Left renal cortex interstitium (tissue), 4 donors: ENCODE measurements at regions not wholly inside any gene's neighbourhood (a gene's known extent, or its start where the extent isn't known, plus 50 kb on each side); places are given as distances from the start of the nearest gene placed in this dataset.

Experiments
- DNase-seq, 4 donors: peaks; one replicate each; pipeline ENCODE4 v3.0.0-alpha.2; 2013; ENCODE audit warnings: low read depth in 4 of 4, low spot score in 2 of 4, missing footprints in 1 of 4

DNA sequence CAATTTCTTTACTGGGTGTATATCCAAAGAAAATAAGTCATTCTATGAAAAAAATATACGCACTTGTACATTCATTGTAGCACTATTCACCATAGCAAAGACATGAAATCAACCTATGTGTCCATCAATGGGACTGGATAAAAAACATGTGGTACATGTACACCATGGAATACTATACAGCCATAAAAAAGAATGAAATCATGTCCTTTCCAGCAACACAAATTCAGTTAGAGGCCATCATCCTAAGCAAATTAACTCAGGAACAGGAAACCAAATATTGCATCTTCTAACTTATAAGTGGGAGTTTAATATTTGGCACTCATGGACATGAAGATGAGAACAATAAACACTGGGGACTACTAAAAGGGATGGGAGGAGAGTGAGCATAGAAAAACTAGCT lies 325.7 kb downstream of the TGFB2 start:
- no peak for DNase-seq

- DNase-seq: no peak
These were observed 326.4 kb downstream of the TGFB2 start for GRCh38 chr1:218671573-218671972.

DNA sequence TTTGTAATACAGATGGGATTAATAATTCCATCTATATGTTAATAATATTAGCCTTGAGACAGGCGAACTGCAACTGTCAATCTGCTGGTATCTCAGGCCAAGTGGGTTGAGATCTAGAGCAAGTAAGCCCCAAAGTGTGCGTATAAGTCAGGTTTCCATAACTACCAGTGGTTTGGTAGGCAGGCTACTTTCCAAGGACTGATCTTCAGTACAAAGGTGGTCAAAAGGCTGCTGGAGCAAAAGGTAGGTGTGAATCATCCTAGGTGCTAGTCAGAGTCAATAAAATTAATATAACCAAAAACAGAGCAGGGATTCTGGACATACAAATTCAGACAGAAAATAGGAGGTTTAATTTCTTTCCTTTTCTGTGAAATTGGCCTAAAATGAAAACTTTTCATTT lies 328.0 kb downstream of the TGFB2 start:
- DNase-seq: no peak

DNA sequence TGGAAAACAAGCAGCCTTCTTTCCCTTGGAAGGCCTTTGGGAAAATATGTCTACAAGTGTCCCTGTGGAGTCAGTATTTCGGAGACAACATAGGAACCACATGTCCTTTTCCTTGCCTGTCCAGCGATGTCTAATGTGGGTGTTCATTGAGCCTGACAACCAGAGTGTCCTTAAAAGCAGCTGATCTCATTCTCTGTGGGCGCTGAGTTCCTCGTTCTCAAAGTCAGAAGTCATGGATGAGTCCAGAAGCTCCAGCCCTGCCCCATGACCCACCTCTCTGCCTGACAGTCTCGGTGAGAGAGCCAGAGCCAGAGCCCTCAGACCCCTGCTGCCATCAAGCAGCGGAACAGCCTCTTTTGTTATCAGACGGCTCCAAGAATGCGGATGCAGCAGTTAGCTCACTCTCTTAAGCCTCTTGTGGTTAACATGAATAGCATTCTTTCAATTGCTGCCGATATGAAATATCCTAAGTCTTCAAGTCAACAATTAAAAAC lies 329.2 kb downstream of the TGFB2 start:
- no peak for DNase-seq

GRCh38 chr1:218677026-218677425 lies 331.9 kb downstream of the TGFB2 start:
- no peak for DNase-seq

GRCh38 chr1:218679391-218679790 lies 334.3 kb downstream of the TGFB2 start:
- no peak for DNase-seq

- DNase-seq: no peak
These were observed 335.0 kb downstream of the TGFB2 start for GRCh38 chr1:218679988-218680748.

- no peak for DNase-seq
These were observed 338.1 kb downstream of the TGFB2 start for GRCh38 chr1:218683242-218683641.

GRCh38 chr1:218686258-218686657 lies 341.1 kb downstream of the TGFB2 start:
- no peak for DNase-seq

DNA sequence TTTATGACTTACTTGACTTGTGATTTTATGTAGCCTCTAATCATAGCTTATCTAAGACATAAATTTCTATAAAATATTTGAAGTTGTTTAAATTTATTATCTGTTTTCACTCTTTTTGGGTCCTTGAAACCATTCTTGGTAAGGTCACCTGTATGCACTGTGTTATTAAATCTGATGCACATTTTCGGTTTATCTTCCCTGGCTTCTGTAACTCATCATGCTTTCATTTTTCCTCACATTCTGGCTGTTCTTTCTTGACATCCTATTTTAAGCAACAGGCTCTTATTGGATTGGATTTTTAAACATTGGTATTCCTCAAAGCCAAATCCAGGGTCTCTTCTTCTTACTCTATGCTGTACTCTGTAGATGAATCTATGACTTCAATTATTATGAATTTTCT lies 341.6 kb downstream of the TGFB2 start:
- DNase-seq: no peak

- DNase-seq: no peak
These were observed 347.7 kb downstream of the TGFB2 start for GRCh38 chr1:218692808-218693207.

- DNase-seq: no peak
These were observed 348.5 kb downstream of the TGFB2 start for GRCh38 chr1:218693599-218693998.

DNA sequence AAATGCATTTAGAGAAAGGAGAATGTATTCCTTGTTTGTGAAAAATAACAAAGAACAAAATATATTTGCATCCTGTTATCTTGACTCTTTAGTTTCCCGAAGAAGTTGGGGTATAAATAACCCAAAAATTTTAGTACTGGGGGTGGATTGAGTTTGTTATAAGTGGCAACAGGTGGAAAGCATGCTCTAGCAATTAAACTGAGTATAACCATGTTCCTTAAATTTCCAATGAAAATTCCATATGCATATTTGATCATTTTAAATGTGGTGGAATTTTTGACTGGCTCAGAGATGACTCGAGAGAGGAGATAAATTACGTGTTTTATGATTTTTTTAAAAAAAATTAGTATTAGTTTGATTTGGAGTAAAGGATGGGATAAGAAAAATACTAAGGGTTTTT lies 348.9 kb downstream of the TGFB2 start:
- no peak for DNase-seq

- DNase-seq: no peak
These were observed 349.5 kb downstream of the TGFB2 start for GRCh38 chr1:218694636-218695035.

- DNase-seq: no peak
These were observed 350.4 kb downstream of the TGFB2 start for GRCh38 chr1:218695525-218695924.

- no peak for DNase-seq
These were observed 353.0 kb downstream of the TGFB2 start for GRCh38 chr1:218698141-218698540.

GRCh38 chr1:218699421-218699820 lies 354.3 kb downstream of the TGFB2 start:
- DNase-seq: no peak

DNA sequence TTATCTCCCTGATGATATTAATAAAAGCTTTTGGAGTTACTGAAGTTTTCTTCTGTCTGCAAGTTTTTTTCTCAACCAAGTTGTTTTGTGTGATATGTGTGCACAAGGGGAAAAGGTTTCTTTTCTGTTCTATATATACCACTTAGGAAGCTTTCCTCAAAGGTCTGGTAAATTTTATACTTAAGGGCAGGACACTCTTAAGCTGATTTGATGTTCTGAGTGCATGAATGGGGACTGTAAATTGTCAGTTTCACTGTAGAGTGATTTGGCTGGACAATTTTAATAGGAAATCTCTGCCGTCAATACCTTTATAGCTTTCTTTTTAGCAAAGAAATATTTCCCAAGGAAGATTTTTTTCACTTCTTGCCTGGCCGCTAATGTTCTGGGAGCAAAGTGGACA lies 354.7 kb downstream of the TGFB2 start:
- DNase-seq: no peak

- no peak for DNase-seq
These were observed 355.5 kb downstream of the TGFB2 start for GRCh38 chr1:218700666-218701065.

DNA sequence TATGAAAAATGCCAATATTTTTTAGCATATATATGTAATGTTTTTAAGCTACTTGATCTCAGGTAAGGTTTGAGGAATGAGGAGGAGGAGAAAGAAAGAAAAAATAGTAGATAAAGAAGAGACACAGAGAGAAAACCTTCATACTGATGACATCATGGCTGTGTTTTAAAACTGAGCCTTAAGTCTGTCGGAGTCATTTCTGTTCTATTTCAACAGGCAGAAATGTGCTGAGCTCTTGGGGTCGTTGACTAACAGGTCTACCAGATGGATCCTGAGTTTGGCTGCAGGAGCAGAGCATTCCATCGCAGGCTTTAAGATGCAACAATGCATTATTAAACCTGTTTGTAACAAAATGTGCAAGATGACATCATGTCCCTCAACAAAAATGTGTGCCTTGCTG lies 356.0 kb downstream of the TGFB2 start:
- no peak for DNase-seq

- DNase-seq: no peak
These were observed 357.6 kb downstream of the TGFB2 start for GRCh38 chr1:218702775-218703174.

DNA sequence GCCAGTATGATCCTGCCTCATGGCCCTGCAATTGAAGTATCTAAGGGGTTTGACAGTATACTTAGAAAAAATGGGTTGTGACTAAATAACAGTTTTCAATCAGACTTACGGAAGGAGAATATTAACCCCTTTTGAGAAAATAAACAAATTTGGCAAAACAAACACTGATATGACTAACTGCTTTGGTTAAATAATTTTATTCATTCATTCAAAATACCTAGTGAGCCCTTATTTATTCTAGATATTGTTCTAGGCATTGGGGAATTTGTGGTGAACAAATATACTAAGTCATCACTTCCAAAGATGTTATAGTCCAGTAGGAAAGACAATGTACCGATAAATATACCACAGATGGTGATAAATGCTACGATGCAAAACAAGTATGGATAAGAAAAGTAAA lies 358.7 kb downstream of the TGFB2 start:
- DNase-seq: no peak

DNA sequence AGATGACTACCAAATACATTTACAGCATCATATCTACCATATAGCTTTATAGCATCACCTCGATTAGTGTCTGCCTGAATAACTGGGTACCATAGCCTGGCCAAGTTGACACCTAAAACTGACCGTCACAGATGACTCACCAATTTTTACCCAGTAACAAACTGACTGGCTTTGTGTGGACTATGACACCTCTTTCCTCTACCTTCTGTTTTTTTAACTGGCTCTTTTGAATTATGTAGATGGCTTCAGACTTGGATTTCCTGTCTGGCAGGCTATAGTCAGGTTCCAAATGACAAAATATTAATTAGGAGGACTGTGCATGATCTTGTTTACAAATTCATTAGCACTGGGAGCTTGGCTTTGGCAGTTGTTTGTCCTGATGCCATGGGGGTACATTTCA lies 360.3 kb downstream of the TGFB2 start:
- DNase-seq: no peak
